CD4-positive, alpha-beta T cell (primary cell): ENCODE measurements at regions not wholly inside any gene's neighbourhood (a gene's known extent, or its start where the extent isn't known, plus 50 kb on each side); places are given as distances from the start of the nearest gene placed in this dataset.
A peak's percentile ranks its signal among the peaks of the same experiment; 100 is the strongest.

Source experiments
- ATAC-seq: fragments of 200-7000 bp; cut with Tn5 transposase; one replicate; pipeline ENCODE4 v1.10.0; 2022; ENCODE audit warnings: mild to moderate bottlenecking; ENCODE audit not compliant: poor library complexity
- CTCF ChIA-PET: fragments of 350-600 bp; sonication (Branson Sonifier 250); formaldehyde crosslinking; loops from one replicate; lab custom pipeline; 2021; ENCODE audit warnings: antibody characterized with exemption, inconsistent platforms; lab: Charles Lee
- POLR2A ChIA-PET: fragments of 350-600 bp; sonication (Branson Sonifier 250); formaldehyde crosslinking; loops from one replicate; lab custom pipeline; 2021; ENCODE audit warnings: antibody characterized with exemption, inconsistent platforms; lab: Charles Lee
- DNase-seq, 14 experiments: peaks; one replicate each; pipeline ENCODE4 v3.0.0-alpha.2; 2013 to 2020; ENCODE audit warnings: mixed read lengths in 2 of 14
- H3K27ac ChIP-seq, 2 donors: one replicate each; pipeline versions ENCODE4 v1.5.1 to v1.7.0; 2013; ENCODE audit warnings: low read length in 2 of 2, low read depth in 1 of 2, mild to moderate bottlenecking in 1 of 2
- H3K27me3 ChIP-seq, 2 experiments: 1 replicate in 1 of 2; 2 replicates in 1 of 2; pipeline versions ENCODE4 v1.6.1 to v1.7.0; 2013; ENCODE audit warnings: low read length in 2 of 2, control low read depth in 1 of 2, mild to moderate bottlenecking in 1 of 2, moderate library complexity in 1 of 2; ENCODE audit not compliant: insufficient read depth in 2 of 2, control insufficient read depth in 1 of 2
- H3K36me3 ChIP-seq: one replicate; pipeline ENCODE4 v1.6.1; 2013; ENCODE audit warnings: low read length, control low read depth; ENCODE audit not compliant: insufficient read depth
- H3K4me1 ChIP-seq: one replicate; pipeline ENCODE4 v1.6.1; 2013; ENCODE audit warnings: low read length, control low read depth; ENCODE audit not compliant: insufficient read depth
- H3K4me3 ChIP-seq: one replicate; pipeline ENCODE4 v1.5.1; 2013; ENCODE audit warnings: mild to moderate bottlenecking, low read length, moderate library complexity
- H3K9me3 ChIP-seq, 2 experiments: 1 replicate in 1 of 2; 2 replicates in 1 of 2; pipeline versions ENCODE4 v1.6.1 to v1.7.0; 2013; ENCODE audit warnings: low read length in 2 of 2, mild to moderate bottlenecking in 2 of 2, control low read depth in 1 of 2, moderate library complexity in 1 of 2; ENCODE audit not compliant: control insufficient read depth in 1 of 2, insufficient read depth in 1 of 2
- H3K27ac Mint-ChIP-seq: one replicate; pipeline ENCODE4 v1.8.0; 2020; ENCODE audit warnings: mixed read lengths
- H3K27me3 Mint-ChIP-seq: one replicate; pipeline ENCODE4 v1.8.0; 2021; ENCODE audit warnings: mixed read lengths
- H3K36me3 Mint-ChIP-seq: one replicate; pipeline ENCODE4 v1.8.0; 2021; ENCODE audit warnings: low read depth, mixed read lengths
- H3K4me1 Mint-ChIP-seq: one replicate; pipeline ENCODE4 v1.8.0; 2021; ENCODE audit warnings: low read depth, mixed read lengths
- H3K4me3 Mint-ChIP-seq: one replicate; pipeline ENCODE4 v1.8.0; 2020; ENCODE audit warnings: mild to moderate bottlenecking, mixed read lengths
- H3K9me3 Mint-ChIP-seq: one replicate; pipeline ENCODE4 v1.8.0; 2020; ENCODE audit warnings: mixed read lengths
- CTCF ChIP-seq: fragments of 200-600 bp; IDR thresholded peaks from one replicate; pipeline ENCODE4 v1.8.0; 2022; ENCODE audit warnings: antibody characterized with exemption, mild to moderate bottlenecking
- intact Hi-C, 2 experiments: fragments of 100-400 bp; cut with DNase I in 1 of 2; cut with micrococcal nuclease in 1 of 2; formaldehyde crosslinking; loops; one replicate each; pipeline versions ENCODE4 v1.15.1 to v1.9.0; 2023 to 2025; cut with DNase I, micrococcal nuclease

GRCh38 chr9:88936132-88936531 lies 55.1 kb upstream of the S1PR3 start:
- POLR2A ChIA-PET: no interaction called here
- H3K4me3 Mint-ChIP-seq: no peak overlapping the region
- intact Hi-C loops: no loop called here
- Histone ChIP-seq H3K27me3 (peaks cover 2 to 16% of the 10 kb centered on the region in 2 experiments), H3K27ac (no peak overlapping the region), H3K4me3 (no peak overlapping the region), H3K4me1 (no peaks in the 10 kb centered on the region), H3K9me3 (peaks cover 0 to 4% of the 10 kb centered on the region in 2 experiments), H3K36me3 (no peaks in the 10 kb centered on the region)
- no peak overlapping the region for H3K27ac Mint-ChIP-seq
- ATAC-seq: no peak
- no peaks in the 10 kb centered on the region for H3K36me3 Mint-ChIP-seq
- peaks cover 2% of the 10 kb centered on the region for H3K9me3 Mint-ChIP-seq
- H3K4me1 Mint-ChIP-seq: no peaks in the 10 kb centered on the region
- no peak for TF ChIP-seq CTCF
- H3K27me3 Mint-ChIP-seq: peaks cover 11% of the 10 kb centered on the region
- DNase-seq: no peak
- CTCF ChIA-PET: no interaction called here

- DNase-seq (peak in 2 of 14 experiments; percentile 45 to 57), ATAC-seq (no peak)
- no peaks in the 10 kb centered on the region for H3K36me3 ChIP-seq
- CTCF ChIA-PET: no interaction called here
- H3K4me3 Mint-ChIP-seq: no peak overlapping the region
- peaks cover 0 to 3% of the 10 kb centered on the region in 2 experiments for H3K9me3 ChIP-seq
- H3K27ac ChIP-seq: no peak overlapping the region
- intact Hi-C loops: no loop called here
- TF ChIP-seq CTCF: no peak
- H3K27me3 Mint-ChIP-seq: peaks cover 11% of the 10 kb centered on the region
- H3K4me3 ChIP-seq: no peak overlapping the region
- no peak overlapping the region for H3K27ac Mint-ChIP-seq
- H3K9me3 Mint-ChIP-seq: peaks cover 2% of the 10 kb centered on the region
- peaks cover 2 to 15% of the 10 kb centered on the region in 2 experiments for H3K27me3 ChIP-seq
- no peaks in the 10 kb centered on the region for H3K4me1 ChIP-seq
- POLR2A ChIA-PET: no interaction called here
- no peaks in the 10 kb centered on the region for H3K36me3 Mint-ChIP-seq
- no peaks in the 10 kb centered on the region for H3K4me1 Mint-ChIP-seq
Observed at GRCh38 chr9:88936668-88937067, 54.6 kb upstream of the S1PR3 start.

- peaks cover 2 to 11% of the 10 kb centered on the region in 2 experiments for H3K27me3 ChIP-seq
- POLR2A ChIA-PET: no interaction called here
- TF ChIP-seq CTCF: no peak
- CTCF ChIA-PET: no interaction called here
- no peaks in the 10 kb centered on the region for H3K36me3 ChIP-seq
- no peaks in the 10 kb centered on the region for H3K9me3 ChIP-seq
- Mint-ChIP-seq H3K27ac (no peak overlapping the region), H3K9me3 (peaks cover 2% of the 10 kb centered on the region), H3K4me3 (no peak overlapping the region), H3K27me3 (peaks cover 7% of the 10 kb centered on the region), H3K4me1 (no peaks in the 10 kb centered on the region), H3K36me3 (no peaks in the 10 kb centered on the region)
- H3K4me3 ChIP-seq: no peak overlapping the region
- H3K27ac ChIP-seq: no peak overlapping the region
- ATAC-seq: no peak
- no peaks in the 10 kb centered on the region for H3K4me1 ChIP-seq
- DNase-seq: no peak
- intact Hi-C loops: no loop called here
Observed at GRCh38 chr9:88937248-88937647, 54.0 kb upstream of the S1PR3 start.
